GM19467 (cell line): ENCODE measurements at regions not wholly inside any gene's neighbourhood (a gene's known extent, or its start where the extent isn't known, plus 50 kb on each side); places are given as distances from the start of the nearest gene placed in this dataset.

Source experiments
- ATAC-seq: cut with Tn5 transposase; IDR thresholded peaks from one replicate; pipeline ENCODE4 v1.9.1; 2021; ENCODE audit warnings: mild to moderate bottlenecking, moderate library complexity; ENCODE audit not compliant: unreplicated experiment

- ATAC-seq = no peak
Observed at GRCh38 chr6:145241721-145242120, 493.6 kb downstream of the EPM2A start.

GRCh38 chr6:145244349-145245100, 490.8 kb downstream of the EPM2A start:
- ATAC-seq = no peak

GRCh38 chr6:145245119-145245518, 490.2 kb downstream of the EPM2A start:
- no peak for ATAC-seq

- ATAC-seq = no peak
Observed at GRCh38 chr6:145247692-145248419, 487.5 kb downstream of the EPM2A start.

- no peak for ATAC-seq
Observed at GRCh38 chr6:145250436-145250835, 484.9 kb downstream of the EPM2A start.

GRCh38 chr6:145252737-145253136, 482.6 kb downstream of the EPM2A start:
- no peak for ATAC-seq

- ATAC-seq = no peak
Observed at GRCh38 chr6:145254649-145255401, 480.5 kb downstream of the EPM2A start.

GRCh38 chr6:145257704-145258103, 477.6 kb downstream of the EPM2A start:
- no peak for ATAC-seq

- ATAC-seq = no peak
Observed at GRCh38 chr6:145258122-145258521, 477.2 kb downstream of the EPM2A start.

- no peak for ATAC-seq
Observed at GRCh38 chr6:145260484-145261175, 474.7 kb downstream of the EPM2A start.

GRCh38 chr6:145261758-145262157, 473.6 kb downstream of the EPM2A start:
- ATAC-seq = no peak

GRCh38 chr6:145262771-145263170, 472.5 kb downstream of the EPM2A start:
- no peak for ATAC-seq

GRCh38 chr6:145263778-145264211, 471.5 kb downstream of the EPM2A start:
- ATAC-seq = no peak

GRCh38 chr6:145266432-145267075, 468.8 kb downstream of the EPM2A start:
- no peak for ATAC-seq

- ATAC-seq = no peak
Observed at GRCh38 chr6:145267076-145267867, 468.0 kb downstream of the EPM2A start.

- ATAC-seq = no peak
Observed at GRCh38 chr6:145270464-145270863, 464.9 kb downstream of the EPM2A start.

- no peak for ATAC-seq
Observed at GRCh38 chr6:145271040-145271439, 464.3 kb downstream of the EPM2A start.

GRCh38 chr6:145271577-145271976, 463.7 kb downstream of the EPM2A start:
- no peak for ATAC-seq

GRCh38 chr6:145272246-145272645, 463.1 kb downstream of the EPM2A start:
- no peak for ATAC-seq

- ATAC-seq = no peak
Observed at GRCh38 chr6:145273136-145273535, 462.2 kb downstream of the EPM2A start.
